GM18867 (cell line): ENCODE measurements at regions not wholly inside any gene's neighbourhood (a gene's known extent, or its start where the extent isn't known, plus 50 kb on each side); places are given as distances from the start of the nearest gene placed in this dataset.

Experiments
- ATAC-seq: cut with Tn5 transposase; IDR thresholded peaks from one replicate; pipeline ENCODE4 v1.9.1; 2021; ENCODE audit warnings: mild to moderate bottlenecking, moderate library complexity; ENCODE audit not compliant: unreplicated experiment

DNA sequence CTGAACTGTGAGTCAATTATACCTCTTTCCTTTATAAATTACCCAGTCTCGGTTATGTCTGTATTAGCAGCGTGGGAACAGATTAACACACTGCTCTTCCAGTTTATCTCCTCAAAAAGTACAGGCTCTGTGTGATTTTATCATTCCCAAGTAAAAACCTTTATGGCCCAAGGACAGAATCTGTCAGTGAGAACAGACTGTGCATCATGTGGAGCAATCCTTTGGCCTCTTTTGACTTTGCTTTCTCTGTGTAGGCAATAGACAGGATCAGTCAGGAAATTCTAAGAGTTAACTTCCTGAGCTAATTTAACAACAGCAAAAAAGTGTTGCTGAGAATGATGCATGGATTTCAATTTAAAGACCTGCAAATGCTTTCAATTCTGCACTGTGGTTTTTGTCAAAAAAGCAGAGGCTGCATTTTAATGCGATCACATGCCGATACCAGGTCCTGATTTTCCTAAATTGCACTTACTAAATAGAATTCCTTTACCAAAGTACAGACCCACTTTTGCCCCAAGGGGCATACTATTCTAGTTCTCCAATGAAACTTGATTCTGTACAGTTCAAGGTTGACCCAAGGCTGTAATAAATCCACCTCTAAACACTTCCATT, 246.7 kb upstream of the MARCKS start:
- ATAC-seq = no peak

DNA sequence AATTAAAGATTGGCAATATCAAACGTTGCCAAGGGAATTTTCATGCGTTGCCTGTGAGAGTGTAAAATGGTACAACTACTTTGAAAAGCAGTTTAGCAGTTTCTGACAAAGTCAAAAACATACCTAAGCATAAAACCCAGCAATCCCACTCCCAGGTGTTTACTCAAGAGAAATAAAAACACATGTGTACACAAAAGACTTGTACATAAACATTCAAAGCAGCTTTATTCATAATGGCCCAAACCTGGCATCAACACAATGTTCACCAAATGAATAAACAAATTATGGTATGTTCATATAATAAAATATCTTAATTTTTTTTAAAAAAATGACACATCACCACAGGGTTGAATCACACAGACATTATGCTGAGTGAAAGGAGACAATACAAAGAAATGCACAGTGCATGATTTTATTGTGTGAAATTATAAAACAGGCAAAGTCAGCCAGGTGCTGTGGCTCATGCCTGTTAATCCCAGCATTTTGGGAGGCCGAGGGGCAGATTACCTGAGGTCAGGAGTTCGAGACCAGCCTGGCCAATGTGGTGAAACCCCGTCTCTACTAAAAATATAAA, 240.4 kb upstream of the MARCKS start:
- no peak for ATAC-seq

DNA sequence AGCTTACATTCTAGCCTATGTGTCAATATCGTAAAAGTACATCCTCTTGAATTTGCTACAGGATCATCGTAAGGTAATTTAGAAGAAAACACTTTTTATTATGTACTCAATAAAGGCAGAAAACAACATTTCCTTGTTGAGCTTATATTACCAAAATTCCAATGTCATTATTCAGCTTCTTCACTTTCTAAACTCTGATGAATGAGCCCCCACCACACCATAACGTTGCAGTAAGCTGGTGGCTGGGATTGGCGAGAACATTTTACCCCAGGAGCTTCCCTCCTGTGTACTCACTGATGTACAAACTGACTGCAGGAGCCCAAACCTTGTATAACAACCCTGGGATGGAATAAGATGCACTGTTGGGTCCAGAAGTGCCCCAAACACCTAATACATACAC, 238.1 kb upstream of the MARCKS start:
- no peak for ATAC-seq

- no peak for ATAC-seq
These were observed 236.8 kb upstream of the MARCKS start for GRCh38 chr6:113620386-113620785.

- ATAC-seq = no peak
These were observed 234.9 kb upstream of the MARCKS start for GRCh38 chr6:113622254-113622653.

- ATAC-seq = no peak
These were observed 234.0 kb upstream of the MARCKS start for GRCh38 chr6:113623129-113623528.

DNA sequence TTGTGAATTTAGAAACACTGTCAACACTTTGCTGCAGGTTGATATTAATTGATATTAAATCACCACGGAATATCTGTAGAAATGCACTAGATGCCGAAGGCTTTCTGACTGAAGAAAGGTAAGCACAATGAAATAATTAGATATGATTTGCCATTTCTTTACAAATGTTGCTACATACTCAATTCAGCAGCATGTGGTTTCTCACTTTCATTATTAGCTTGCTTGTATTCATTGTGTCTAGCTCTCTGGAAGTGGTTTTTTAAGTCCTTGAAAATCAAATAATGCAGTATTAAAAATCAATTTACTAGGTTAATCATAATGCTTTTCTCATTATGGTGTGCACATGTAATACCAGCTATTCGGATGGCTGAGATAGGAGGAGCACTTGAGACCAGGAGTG, 231.3 kb upstream of the MARCKS start:
- peak; percentile 37 for ATAC-seq

DNA sequence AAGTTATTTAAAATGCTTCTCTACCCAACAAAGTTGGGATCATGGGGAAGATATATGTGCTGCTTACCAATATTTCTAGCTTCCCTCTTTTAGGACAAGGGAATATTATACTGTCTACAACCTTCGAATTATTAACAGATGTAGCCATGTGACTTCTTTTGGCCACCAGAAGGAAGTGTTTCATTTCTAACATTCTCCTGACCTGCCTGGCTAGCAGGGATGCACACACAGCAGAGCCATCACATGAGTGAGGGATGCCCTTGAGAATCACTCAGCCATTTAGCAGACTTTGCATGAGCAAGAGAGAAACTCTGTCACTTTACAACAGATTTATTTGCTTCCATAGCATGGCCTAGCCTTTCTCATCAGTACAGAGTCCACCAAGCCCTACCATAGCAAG, 230.7 kb upstream of the MARCKS start:
- peak; percentile 25 for ATAC-seq

GRCh38 chr6:113627480-113627879, 229.7 kb upstream of the MARCKS start:
- peak; percentile 36 for ATAC-seq

DNA sequence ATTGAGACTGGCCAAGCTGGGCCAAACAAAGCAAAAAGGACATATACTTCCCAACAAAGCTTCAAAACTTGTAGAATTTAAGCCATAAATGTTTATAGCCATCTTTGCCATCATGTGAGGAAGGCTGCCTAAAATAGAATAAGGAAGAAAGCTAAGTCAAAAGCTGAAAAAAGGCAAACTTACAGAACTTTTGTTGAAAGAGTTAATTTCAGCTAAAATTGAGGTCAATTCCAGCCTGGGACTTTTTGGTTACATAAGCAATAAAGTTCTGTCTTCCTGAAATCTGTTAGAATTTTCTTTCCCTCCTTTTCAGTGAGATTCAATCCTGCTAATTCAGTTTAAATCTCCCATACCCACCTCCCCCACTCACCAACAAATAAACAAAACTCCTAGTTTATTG, 227.9 kb upstream of the MARCKS start:
- ATAC-seq = no peak

GRCh38 chr6:113629975-113630737, 227.0 kb upstream of the MARCKS start:
- no peak for ATAC-seq

DNA sequence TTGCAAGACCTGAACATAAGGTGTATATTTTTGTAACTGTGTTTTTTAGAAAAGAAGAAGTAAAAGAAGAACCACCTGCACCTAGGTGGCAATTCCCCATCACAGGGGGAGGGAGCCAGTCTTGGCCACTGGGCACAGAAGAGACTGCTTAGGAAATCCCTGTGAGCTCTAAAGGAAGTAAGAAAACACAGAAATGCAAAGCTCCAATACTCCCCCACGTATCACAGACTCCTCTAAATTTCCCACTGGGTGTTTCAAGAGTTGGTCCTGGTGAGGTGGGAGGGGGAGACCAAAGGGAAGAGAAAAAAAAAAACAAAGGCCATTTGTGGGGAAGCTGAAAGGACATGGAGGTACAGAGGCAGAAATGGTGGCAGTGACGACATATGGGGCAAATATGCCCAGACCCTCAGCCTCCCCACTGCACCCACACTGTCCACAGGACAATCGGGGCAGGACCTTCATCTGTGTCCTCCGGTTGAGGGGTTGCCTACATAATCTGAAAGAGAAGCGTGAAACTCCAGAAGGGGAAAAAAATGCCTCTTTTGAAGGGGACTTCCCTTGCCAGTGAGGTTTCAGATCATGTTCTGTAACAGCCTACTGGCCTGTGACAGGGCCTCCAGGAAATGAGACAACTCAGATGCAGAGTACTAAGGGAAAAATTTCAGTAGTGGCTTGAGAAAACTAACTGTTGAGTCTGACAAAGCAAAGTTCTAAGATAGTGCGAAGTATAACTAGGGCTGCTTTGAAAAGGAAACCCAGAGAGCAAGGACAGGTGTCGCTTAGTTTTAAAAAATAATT, 226.2 kb upstream of the MARCKS start:
- peak; percentile 60 for ATAC-seq

DNA sequence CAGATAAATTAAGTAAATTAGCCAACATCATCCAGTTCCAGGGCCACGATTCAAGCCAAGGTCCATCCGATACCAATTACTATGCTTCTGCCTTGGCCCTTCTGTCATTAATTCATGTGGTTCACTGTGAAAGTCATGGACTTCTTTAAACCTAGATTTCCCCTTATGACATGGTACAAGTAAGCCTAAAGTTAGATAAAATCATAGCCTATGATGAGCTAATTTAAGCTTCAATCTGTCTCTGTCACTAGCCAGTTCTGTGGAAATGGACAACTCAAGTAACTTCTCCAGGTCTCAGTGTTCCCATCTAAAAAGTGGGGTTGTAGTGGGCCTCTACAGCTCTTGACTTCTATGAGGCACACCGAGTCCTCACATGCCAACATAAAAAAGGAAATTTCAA, 225.5 kb upstream of the MARCKS start:
- no peak for ATAC-seq

DNA sequence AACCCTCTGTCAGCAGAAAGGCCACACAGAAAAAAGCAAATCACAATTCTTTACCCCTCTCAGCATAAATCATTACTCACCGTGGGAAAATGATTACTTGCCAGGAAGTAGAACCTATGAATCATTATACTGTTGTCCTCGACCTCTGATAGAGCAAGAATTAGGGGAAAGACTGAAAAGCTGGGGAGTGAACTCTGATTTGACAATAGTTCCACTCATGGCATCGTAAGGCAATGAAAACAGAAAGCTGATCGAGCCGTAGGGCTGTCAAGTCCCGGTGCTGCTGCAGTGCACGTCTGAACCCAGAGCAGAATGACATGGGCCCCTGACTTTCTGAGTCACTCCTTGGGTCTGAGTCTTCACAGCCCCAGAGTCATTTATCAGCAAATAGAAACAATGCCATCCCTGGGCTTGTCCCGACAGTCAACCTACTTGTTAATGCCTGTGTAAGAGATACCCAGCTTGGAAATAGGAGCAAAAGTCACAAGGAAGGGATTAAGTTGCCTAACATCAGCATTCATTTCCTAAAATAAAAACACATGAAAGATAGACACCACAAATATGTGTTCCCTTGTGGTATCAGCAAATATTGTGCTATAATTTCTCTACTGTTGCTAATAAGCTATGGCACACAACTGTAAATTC, 224.8 kb upstream of the MARCKS start:
- peak; percentile 37 for ATAC-seq

DNA sequence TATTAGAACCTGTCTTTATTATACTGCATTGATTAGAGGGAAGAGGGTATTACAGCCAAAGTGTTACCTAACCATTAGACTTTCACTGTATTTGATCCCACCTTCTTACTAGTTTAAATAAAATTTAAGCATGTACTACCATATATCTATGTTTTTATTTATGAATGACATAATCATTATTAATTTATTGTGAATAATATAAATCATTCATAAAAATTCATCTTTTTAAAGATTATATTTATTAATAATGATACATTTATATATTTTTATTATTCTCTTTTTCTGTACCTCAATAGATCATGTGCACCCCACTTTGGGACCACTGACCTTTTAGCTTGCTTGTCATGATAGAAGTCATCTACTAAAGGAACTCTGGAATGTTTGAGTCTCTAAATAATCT, 223.5 kb upstream of the MARCKS start:
- no peak for ATAC-seq

DNA sequence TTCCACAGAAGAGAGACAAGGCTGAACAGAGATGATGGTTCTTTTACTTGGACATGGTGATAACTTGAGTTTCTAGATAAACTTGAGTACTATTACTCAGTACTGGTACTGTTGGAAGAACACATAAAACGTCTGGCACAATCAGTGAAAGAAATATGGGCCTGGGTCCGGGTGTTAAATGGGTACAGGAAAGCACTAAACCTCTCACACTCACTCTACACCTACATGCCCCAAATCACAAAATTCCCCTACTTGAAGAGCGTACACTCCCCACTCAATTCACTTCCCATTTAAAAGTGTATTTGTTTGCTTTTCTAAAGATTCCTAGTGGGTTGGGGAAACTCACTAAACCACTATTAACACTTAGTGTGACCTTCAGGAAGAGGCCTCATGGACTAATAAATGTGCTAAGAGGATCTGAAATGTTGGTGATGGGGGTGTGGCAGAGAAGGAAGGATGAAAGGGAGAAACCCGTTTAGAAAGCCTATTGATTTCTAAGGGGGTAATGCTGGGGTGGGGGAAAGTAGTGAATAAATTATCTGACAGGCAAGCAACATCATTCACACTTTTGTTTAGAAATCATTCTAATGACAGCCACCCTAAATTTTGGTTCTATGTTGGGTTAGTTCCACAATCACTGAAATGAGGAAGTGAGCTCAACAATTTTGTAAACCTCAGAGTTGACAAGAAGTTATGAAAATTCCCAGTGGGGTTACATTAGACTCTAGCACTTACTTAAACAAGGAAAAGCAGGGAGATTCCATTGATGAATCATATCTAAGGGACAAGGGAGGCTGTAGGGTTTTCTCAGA, 222.6 kb upstream of the MARCKS start:
- peak; percentile 32 for ATAC-seq

DNA sequence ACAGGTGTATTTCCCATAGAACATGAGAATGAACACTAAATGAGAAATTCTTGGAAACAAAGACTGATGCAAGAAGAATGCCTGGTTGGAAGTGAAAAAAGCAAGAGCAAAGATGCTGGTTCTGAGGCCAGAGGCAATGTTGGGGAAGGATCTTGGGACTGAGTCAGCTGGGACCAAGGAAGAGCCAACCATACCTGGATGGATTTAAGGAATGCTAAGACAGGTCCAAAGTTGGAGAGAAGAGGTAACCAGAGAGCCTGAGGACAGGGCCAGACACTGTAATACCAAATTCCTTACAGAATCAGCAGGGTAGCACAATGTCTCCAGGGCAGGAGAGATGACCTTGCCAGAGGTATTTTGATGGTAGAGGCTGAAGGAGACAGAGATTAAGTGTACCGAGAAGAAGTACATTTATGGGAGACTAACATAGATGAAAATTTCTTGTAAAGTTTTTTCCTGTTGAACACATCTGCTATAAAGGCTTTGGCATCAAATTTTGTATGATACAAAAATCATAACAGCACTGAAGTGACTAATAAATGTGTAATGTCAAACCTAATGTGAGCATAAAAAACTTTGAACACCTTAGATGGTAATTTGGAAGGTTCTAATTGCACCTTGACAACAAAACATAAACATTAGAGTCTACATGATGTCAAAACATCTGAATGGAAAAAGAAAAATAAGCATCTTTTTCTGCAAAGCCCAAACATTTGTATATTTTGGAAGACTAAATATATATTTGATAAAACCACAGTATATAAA, 221.7 kb upstream of the MARCKS start:
- ATAC-seq = no peak

- ATAC-seq = no peak
These were observed 220.8 kb upstream of the MARCKS start for GRCh38 chr6:113636357-113636824.

GRCh38 chr6:113640051-113640450, 217.1 kb upstream of the MARCKS start:
- ATAC-seq = no peak
